Type B pancreatic cell (in vitro differentiated cells): ENCODE measurements at regions not wholly inside any gene's neighbourhood (a gene's known extent, or its start where the extent isn't known, plus 50 kb on each side); places are given as distances from the start of the nearest gene placed in this dataset.
"Not testable (repeated sequence)": the region's sequence is repeated elsewhere in the genome, so short reads cannot be mapped to it uniquely, and the experiment has no call there.

Source experiments
- DNase-seq: peaks from one replicate; pipeline ENCODE4 v3.0.0; 2021; ENCODE audit warnings: mixed read lengths; ENCODE audit not compliant: unreplicated experiment; ENCODE audit errors: extremely low spot score
- H3K27ac Mint-ChIP-seq: 2 replicates; pipeline ENCODE4 v1.8.0; 2021; ENCODE audit warnings: mild to moderate bottlenecking, mixed read lengths
- H3K27me3 Mint-ChIP-seq: 2 replicates; pipeline ENCODE4 v1.8.0; 2021; ENCODE audit warnings: mixed read lengths
- H3K36me3 Mint-ChIP-seq: 2 replicates; pipeline ENCODE4 v1.8.0; 2021; ENCODE audit warnings: mixed read lengths
- H3K4me1 Mint-ChIP-seq: one replicate; pipeline ENCODE4 v1.8.0; 2021; ENCODE audit warnings: mixed read lengths; ENCODE audit not compliant: unreplicated experiment
- H3K4me3 Mint-ChIP-seq: 2 replicates; pipeline ENCODE4 v1.8.0; 2021; ENCODE audit warnings: mild to moderate bottlenecking, mixed read lengths
- H3K9me3 Mint-ChIP-seq: 2 replicates; pipeline ENCODE4 v1.8.0; 2021; ENCODE audit warnings: mixed read lengths
- TF ChIP-seq, protein P1 (sequence below): fragments of 200-600 bp; sonication (generic); conservative IDR thresholded peaks from 2 replicates; pipeline ENCODE4 v1.5.0; 2021; ENCODE audit warnings: antibody characterized with exemption, mild to moderate bottlenecking

DNA sequence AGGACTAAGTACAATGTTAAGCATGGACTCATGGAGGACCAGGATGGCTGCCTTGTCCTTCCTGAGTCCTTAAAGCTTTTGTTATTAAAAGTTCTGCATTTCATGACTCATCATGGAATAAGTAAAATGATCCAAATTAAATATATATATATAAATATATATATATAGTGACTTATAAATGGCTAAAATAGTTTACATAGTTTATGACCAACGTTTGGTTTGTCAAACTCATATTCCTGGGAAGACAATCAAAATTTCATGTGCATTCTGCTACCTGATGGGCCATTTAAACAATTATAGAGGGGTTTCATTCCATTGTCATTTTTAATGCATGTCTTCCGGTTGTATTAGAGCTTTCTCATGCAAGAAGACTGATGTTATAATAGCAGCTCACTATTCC, 1190.7 kb downstream of the FSCB start:
- H3K4me3 Mint-ChIP-seq: no peak overlapping the region
- H3K36me3 Mint-ChIP-seq: no peaks in the 10 kb centered on the region
- no peaks in the 10 kb centered on the region for H3K9me3 Mint-ChIP-seq
- no peak for DNase-seq
- H3K27me3 Mint-ChIP-seq: no peaks in the 10 kb centered on the region
- TF ChIP-seq, protein P1, sequence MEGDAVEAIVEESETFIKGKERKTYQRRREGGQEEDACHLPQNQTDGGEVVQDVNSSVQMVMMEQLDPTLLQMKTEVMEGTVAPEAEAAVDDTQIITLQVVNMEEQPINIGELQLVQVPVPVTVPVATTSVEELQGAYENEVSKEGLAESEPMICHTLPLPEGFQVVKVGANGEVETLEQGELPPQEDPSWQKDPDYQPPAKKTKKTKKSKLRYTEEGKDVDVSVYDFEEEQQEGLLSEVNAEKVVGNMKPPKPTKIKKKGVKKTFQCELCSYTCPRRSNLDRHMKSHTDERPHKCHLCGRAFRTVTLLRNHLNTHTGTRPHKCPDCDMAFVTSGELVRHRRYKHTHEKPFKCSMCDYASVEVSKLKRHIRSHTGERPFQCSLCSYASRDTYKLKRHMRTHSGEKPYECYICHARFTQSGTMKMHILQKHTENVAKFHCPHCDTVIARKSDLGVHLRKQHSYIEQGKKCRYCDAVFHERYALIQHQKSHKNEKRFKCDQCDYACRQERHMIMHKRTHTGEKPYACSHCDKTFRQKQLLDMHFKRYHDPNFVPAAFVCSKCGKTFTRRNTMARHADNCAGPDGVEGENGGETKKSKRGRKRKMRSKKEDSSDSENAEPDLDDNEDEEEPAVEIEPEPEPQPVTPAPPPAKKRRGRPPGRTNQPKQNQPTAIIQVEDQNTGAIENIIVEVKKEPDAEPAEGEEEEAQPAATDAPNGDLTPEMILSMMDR: no peak
- H3K27ac Mint-ChIP-seq: no peak overlapping the region
- H3K4me1 Mint-ChIP-seq: no peaks in the 10 kb centered on the region

GRCh38 chr14:43313719-43314118, 1193.4 kb downstream of the FSCB start:
- TF ChIP-seq, protein P1: no peak
- H3K9me3 Mint-ChIP-seq: no peaks in the 10 kb centered on the region
- no peak for DNase-seq
- no peaks in the 10 kb centered on the region for H3K36me3 Mint-ChIP-seq
- H3K4me3 Mint-ChIP-seq: no peak overlapping the region
- H3K27ac Mint-ChIP-seq: no peak overlapping the region
- H3K27me3 Mint-ChIP-seq: no peaks in the 10 kb centered on the region
- no peaks in the 10 kb centered on the region for H3K4me1 Mint-ChIP-seq

DNA sequence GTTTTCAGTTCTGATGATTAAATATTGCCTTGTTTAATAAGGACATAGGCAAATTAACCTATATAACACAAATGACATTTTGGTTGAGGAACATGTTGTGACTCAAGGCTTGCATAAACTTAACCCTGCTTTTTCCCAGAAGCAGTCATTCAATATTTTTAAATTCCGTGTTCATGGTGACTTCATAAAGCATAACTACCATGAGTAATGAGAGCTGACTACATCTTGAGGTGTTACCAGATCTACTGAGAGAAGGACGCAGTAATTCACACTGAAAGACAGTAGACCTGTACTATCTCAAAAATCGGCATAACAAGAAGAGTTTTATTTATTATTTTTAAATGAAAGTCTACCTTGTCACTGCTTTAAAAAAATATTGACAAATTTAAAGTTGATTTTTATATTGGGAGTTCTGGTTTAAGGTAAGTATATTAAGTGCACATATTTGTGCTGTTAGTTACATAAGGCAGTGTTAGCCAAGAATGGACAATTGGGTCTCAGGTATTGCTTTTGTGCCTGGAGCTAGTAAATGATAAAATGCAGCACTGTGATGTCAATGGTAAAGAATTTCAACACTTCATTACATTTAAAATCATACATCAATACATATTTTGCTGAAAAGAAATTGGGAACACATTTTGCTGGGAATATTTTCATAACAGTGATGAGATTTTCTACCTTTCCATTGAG, 1198.5 kb downstream of the FSCB start:
- TF ChIP-seq, protein P1: no peak

DNA sequence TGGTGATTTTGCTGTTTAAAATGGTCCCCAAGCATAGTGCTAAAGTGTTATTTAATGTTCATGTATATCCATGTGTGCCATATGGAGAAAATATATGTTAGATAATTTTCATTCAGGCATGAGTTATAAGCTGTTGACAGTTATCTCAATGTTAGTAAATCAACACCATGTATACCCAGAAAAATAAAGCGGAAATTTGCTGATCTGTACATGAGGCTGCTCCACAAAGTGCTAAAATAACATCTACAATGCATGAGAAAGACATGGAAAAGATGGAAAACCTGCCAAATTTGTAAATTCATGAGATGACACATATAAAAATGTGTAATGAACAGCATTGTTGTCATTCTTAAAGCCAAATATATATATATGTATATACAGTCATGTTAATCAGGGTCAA, 1199.2 kb downstream of the FSCB start:
- no peak overlapping the region for H3K27ac Mint-ChIP-seq
- H3K36me3 Mint-ChIP-seq: no peaks in the 10 kb centered on the region
- H3K9me3 Mint-ChIP-seq: no peaks in the 10 kb centered on the region
- H3K4me1 Mint-ChIP-seq: no peaks in the 10 kb centered on the region
- no peaks in the 10 kb centered on the region for H3K27me3 Mint-ChIP-seq
- no peak for DNase-seq
- TF ChIP-seq, protein P1: no peak
- no peak overlapping the region for H3K4me3 Mint-ChIP-seq

More for the DNA sequence above, 1198.5 kb downstream of the FSCB start:
- no peaks in the 10 kb centered on the region for H3K9me3 Mint-ChIP-seq
- H3K36me3 Mint-ChIP-seq: no peaks in the 10 kb centered on the region
- H3K27ac Mint-ChIP-seq: no peak overlapping the region
- no peak overlapping the region for H3K4me3 Mint-ChIP-seq
- DNase-seq: no peak
- no peaks in the 10 kb centered on the region for H3K27me3 Mint-ChIP-seq
- H3K4me1 Mint-ChIP-seq: no peaks in the 10 kb centered on the region

DNA sequence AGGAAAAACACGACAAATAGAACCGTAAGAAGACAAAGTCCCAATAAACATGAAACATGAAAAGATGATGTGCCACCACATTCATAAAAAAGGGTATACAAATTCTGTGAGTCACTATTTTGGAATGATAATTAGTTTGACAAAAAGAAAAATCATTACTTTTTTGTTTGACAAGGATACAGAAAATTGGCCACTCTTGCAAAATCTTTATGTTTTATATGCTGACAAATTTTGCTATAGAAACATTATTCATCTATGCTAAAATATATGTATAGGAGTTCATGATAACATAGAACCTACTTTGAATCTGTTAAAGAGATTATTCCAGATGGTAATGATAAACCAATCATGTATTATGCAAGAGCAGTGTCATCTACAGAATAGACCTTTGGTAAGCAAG, 1201.0 kb downstream of the FSCB start:
- DNase-seq: no peak
- H3K27ac Mint-ChIP-seq: no peak overlapping the region
- H3K4me3 Mint-ChIP-seq: no peak overlapping the region
- H3K36me3 Mint-ChIP-seq: no peaks in the 10 kb centered on the region
- TF ChIP-seq, protein P1: no peak
- no peaks in the 10 kb centered on the region for H3K4me1 Mint-ChIP-seq
- no peaks in the 10 kb centered on the region for H3K27me3 Mint-ChIP-seq
- no peaks in the 10 kb centered on the region for H3K9me3 Mint-ChIP-seq

- no peak overlapping the region for H3K27ac Mint-ChIP-seq
Measured at GRCh38 chr14:43297794-43298193, 1209.3 kb downstream of the FSCB start.

DNA sequence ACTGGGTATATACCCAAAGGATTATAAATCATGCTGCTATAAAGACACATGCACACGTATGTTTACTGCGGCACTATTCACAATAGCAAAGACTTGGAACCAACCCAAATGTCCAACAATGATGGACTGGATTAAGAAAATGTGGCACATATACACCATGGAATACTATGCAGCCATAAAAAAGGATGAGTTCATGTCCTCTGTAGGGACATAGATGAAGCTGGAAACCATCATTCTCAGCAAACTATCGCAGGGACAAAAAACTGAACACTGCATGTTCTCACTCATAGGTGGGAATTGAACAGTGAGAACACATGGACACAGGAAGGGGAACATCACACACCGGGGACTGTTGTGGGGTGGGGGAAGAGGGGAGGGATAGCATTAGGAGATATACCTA, 1211.0 kb downstream of the FSCB start:
- H3K9me3 Mint-ChIP-seq, H3K4me1 Mint-ChIP-seq: not testable (repeated sequence)

More at GRCh38 chr14:43297794-43298193, 1209.3 kb downstream of the FSCB start:
- Mint-ChIP-seq H3K4me3 (no peak overlapping the region), H3K4me1 (no peaks in the 10 kb centered on the region), H3K9me3 (no peaks in the 10 kb centered on the region), H3K27me3 (no peaks in the 10 kb centered on the region), H3K36me3 (no peaks in the 10 kb centered on the region)
- TF ChIP-seq, protein P1: no peak
- no peak for DNase-seq

More for the DNA sequence above, 1211.0 kb downstream of the FSCB start:
- not testable (repeated sequence) for H3K27ac Mint-ChIP-seq, H3K27me3 Mint-ChIP-seq, H3K4me3 Mint-ChIP-seq, DNase-seq, H3K36me3 Mint-ChIP-seq
